Activated CD8-positive, alpha-beta memory T cell treated with anti-CD3 and anti-CD28 coated beads, Interleukin-2, amount 10 ng/mL, durations not matched to agents 7 days and 5 days (primary cell): ENCODE measurements at regions not wholly inside any gene's neighbourhood (a gene's known extent, or its start where the extent isn't known, plus 50 kb on each side); places are given as distances from the start of the nearest gene placed in this dataset.

ENCODE experiments used
- ATAC-seq: fragments of 150-1000 bp; cut with Tn5 transposase; one replicate; pipeline ENCODE4 v1.10.0; 2021; ENCODE audit warnings: moderate library complexity
- CTCF ChIA-PET: fragments of 350-600 bp; sonication (Branson Sonifier 250); formaldehyde crosslinking; loops from one replicate; lab custom pipeline; 2021; ENCODE audit warnings: antibody characterized with exemption; lab: Charles Lee
- DNase-seq: peaks from one replicate; pipeline ENCODE4 v3.0.0-alpha.2; 2020
- H3K27ac Mint-ChIP-seq: one replicate; pipeline ENCODE4 v1.8.0; 2021; ENCODE audit warnings: mild to moderate bottlenecking, mixed read lengths
- H3K27me3 Mint-ChIP-seq: one replicate; pipeline ENCODE4 v1.8.0; 2021; ENCODE audit warnings: mixed read lengths
- H3K36me3 Mint-ChIP-seq: one replicate; pipeline ENCODE4 v1.8.0; 2021; ENCODE audit warnings: mild to moderate bottlenecking, mixed read lengths
- H3K4me1 Mint-ChIP-seq: one replicate; pipeline ENCODE4 v1.8.0; 2021; ENCODE audit warnings: mixed read lengths
- H3K4me3 Mint-ChIP-seq: one replicate; pipeline ENCODE4 v1.8.0; 2021; ENCODE audit warnings: mild to moderate bottlenecking, moderate library complexity, mixed read lengths
- H3K9me3 Mint-ChIP-seq: one replicate; pipeline ENCODE4 v1.8.0; 2022; ENCODE audit warnings: low read depth, mixed read lengths

DNA sequence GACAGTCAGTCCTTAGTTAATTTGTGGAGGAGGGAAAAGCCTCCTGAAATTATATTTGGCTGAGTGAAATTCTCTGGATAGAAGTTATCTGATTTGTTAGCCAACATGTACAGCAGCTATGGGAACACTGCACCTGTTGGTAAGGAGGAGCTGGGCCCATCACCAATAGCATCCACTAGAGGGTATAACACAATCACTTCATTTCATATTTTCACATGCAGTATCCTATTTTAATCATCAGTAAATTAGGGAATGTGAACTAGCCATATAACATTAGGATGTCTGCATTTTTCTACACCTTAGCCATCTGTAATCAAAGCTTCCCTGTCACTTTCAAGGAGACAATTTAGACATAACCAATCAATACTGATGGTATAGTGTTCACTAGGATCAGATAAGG, 818.4 kb upstream of the CDH2 start:
- CTCF ChIA-PET, result no interaction called here
- H3K4me1 Mint-ChIP-seq, result no peaks in the 10 kb centered on the region
- H3K36me3 Mint-ChIP-seq, result no peaks in the 10 kb centered on the region
- H3K9me3 Mint-ChIP-seq, result peaks cover 8% of the 10 kb centered on the region
- H3K27me3 Mint-ChIP-seq, result no peaks in the 10 kb centered on the region
- DNase-seq (no peak), ATAC-seq (no peak)
- no peak overlapping the region for H3K27ac Mint-ChIP-seq
- no peak overlapping the region for H3K4me3 Mint-ChIP-seq

DNA sequence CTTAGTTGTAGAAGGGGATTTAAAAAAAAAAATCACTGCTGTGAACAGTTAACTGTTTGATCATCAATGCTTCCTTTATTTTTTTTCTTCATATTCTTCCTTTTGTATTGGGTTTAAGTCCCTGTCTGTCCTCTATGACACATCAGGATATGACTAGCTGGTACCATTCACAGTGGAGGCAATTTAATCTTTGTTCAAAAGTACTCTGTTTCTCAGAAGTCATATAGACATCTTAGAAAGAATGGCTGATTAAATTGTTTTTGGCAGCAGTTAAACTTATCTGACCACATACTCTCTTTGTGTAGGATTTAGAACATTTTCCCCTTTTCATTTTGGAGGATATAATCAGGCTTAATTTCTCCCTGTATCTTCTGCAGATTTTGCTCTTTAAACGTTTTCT, 807.8 kb upstream of the CDH2 start:
- Mint-ChIP-seq H3K4me3 (no peak overlapping the region), H3K27ac (no peak overlapping the region), H3K36me3 (no peaks in the 10 kb centered on the region), H3K4me1 (no peaks in the 10 kb centered on the region), H3K27me3 (no peaks in the 10 kb centered on the region), H3K9me3 (peaks cover 4% of the 10 kb centered on the region)
- CTCF ChIA-PET, result no interaction called here
- ATAC-seq (no peak), DNase-seq (no peak)

DNA sequence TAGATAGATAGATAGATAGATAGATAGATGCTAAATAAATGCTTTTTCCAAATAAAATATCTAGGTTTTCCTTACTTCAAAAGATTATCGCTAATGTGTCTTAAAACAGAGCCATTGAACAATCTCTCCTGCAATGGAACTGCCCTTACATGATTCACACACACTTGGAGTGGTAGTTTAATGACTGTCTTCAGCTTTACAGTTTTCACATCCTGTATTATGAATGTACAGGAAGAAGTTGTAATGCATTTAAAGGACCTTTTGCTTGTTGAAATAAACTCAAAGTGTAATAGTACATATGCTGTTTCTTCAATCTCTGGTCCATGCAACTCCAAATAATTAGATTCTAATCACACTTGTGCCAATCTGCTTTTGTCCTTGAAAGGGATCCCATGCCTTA, 797.6 kb upstream of the CDH2 start:
- H3K4me3 Mint-ChIP-seq, result no peak overlapping the region
- H3K27me3 Mint-ChIP-seq, result no peaks in the 10 kb centered on the region
- CTCF ChIA-PET, result no interaction called here
- H3K9me3 Mint-ChIP-seq, result peaks cover 30% of the 10 kb centered on the region
- H3K4me1 Mint-ChIP-seq, result no peaks in the 10 kb centered on the region
- no peak for ATAC-seq
- no peak overlapping the region for H3K27ac Mint-ChIP-seq
- DNase-seq, result no peak
- H3K36me3 Mint-ChIP-seq, result no peaks in the 10 kb centered on the region

DNA sequence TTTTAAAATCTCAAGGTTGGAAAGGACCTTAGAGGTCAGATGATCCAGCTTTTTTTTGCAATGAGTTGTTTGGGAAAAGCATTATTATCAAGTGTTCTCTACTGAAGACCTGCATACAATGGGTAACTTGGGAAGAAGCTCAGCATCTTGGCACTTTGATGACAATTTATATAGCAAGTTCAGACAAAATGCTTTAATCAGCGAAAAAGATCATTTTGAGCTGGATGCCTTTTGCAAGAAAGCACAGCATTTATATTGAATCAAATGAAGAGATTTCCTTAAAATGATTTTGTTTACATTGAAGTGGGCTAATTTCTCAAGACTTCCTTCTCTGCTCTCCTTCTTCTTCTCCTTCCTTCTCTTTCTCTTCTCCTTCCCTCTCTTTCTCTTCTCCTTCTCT, 796.4 kb upstream of the CDH2 start:
- DNase-seq, result no peak
- CTCF ChIA-PET, result no interaction called here
- Mint-ChIP-seq H3K27ac (no peak overlapping the region), H3K4me3 (no peak overlapping the region), H3K4me1 (no peaks in the 10 kb centered on the region), H3K36me3 (peaks cover under 1% of the 10 kb centered on the region), H3K9me3 (peaks cover 33% of the 10 kb centered on the region), H3K27me3 (no peaks in the 10 kb centered on the region)
- no peak for ATAC-seq

DNA sequence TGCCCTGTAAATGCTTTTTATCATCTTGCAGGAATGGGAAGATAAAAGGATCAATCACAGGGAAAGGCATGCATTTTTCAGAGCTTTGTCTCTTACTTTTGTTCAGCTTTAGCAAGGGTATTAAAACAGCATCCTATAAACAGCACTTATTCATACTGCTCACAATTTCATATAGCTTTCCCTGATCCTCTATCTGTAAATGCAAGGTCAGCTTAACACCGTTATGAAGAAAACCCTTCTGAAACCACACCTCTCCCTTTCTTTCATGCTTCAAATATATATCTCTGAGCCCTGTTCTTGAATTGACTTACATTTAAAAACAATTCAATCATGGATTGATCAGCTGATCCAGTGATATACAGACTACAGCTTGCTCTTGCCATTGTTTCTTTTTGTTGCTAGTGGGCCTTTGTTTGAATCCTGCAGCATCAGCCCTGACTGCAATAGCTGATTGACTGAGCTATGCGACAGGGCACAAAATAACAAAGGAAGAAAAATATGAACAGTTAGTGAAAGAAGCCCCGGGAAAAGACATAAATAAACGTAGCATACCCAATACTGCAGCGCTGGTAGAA, 795.5 kb upstream of the CDH2 start:
- peaks cover 32% of the 10 kb centered on the region for H3K9me3 Mint-ChIP-seq
- ATAC-seq (no peak), DNase-seq (no peak)
- CTCF ChIA-PET, result no interaction called here
- no peak overlapping the region for H3K27ac Mint-ChIP-seq
- H3K36me3 Mint-ChIP-seq, result peaks cover 1% of the 10 kb centered on the region
- no peaks in the 10 kb centered on the region for H3K4me1 Mint-ChIP-seq
- H3K4me3 Mint-ChIP-seq, result no peak overlapping the region
- no peaks in the 10 kb centered on the region for H3K27me3 Mint-ChIP-seq

DNA sequence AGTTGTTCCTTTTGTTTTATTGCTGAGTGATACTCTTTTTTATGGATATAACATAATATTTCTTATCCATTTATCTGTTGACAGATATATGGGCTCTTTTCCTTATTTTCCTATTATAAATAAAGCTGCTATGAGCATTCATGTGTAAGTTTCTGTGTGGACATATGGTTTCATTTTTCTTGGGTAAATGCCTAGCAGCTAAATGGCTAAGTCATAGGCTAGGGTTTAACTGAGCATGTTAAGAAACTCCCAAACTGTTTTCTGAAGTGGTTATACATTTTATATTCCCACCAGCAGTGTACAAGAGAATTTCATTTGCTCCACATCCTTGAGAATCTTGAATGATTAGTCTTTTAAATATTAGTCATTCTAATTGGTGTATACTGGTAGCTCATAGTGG, 786.6 kb upstream of the CDH2 start:
- CTCF ChIA-PET, result no interaction called here
- H3K27ac Mint-ChIP-seq, result no peak overlapping the region
- H3K4me3 Mint-ChIP-seq, result no peak overlapping the region
- no peaks in the 10 kb centered on the region for H3K4me1 Mint-ChIP-seq
- H3K36me3 Mint-ChIP-seq, result peaks cover 1% of the 10 kb centered on the region
- H3K27me3 Mint-ChIP-seq, result no peaks in the 10 kb centered on the region
- peaks cover 10% of the 10 kb centered on the region for H3K9me3 Mint-ChIP-seq
- no peak for ATAC-seq
- DNase-seq, result no peak

DNA sequence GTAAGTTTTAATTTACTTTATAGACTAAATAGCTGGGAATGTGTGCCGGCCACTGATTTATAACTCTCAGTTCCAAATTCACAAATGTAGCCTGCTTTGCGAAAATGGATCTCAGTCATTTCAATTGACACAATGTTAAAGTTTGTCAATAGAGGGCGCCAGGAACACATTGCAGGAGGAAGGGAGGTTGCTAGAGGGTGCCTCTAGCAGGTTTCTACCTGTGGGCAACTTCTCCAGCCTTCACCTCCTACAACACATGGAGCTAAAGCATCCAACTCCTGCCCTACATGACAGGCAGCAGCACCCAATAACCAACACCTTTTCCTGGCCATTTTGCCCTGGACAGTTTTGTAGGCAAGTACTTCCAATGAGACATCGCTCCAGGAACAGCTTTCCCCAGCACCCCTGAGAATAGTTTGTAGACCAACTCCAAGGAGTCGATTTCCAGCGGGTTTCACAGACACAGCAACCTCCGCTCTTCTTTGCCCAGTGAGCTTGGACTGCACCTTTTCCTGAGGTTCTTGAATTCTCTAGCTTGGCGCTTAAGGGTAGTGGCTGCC, 784.8 kb upstream of the CDH2 start:
- CTCF ChIA-PET, result no interaction called here
- Mint-ChIP-seq H3K27ac (no peak overlapping the region), H3K27me3 (no peaks in the 10 kb centered on the region), H3K36me3 (no peaks in the 10 kb centered on the region), H3K9me3 (peaks cover 8% of the 10 kb centered on the region), H3K4me3 (no peak overlapping the region), H3K4me1 (no peaks in the 10 kb centered on the region)
- no peak for DNase-seq
- no peak for ATAC-seq

DNA sequence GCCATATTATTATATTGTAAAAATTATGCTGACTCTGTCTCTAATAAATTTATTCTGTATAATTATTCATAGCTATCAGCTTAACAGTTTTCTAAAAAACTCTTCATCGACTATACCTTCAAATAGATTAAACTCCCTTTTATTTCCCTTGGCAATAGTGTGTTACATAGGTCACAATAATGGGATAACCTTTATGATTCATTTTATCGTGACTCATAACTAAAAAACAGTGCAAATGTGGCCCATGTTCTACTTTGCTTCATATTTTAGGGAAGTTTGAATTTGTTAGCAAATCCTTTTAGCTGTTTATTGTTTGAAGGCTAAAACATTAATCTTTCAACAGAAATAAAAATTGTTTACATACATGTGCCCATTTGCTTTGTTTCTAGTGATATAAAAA, 783.2 kb upstream of the CDH2 start:
- H3K27me3 Mint-ChIP-seq, result no peaks in the 10 kb centered on the region
- no peaks in the 10 kb centered on the region for H3K36me3 Mint-ChIP-seq
- no peaks in the 10 kb centered on the region for H3K4me1 Mint-ChIP-seq
- ATAC-seq, result no peak
- DNase-seq, result no peak
- H3K27ac Mint-ChIP-seq, result no peak overlapping the region
- H3K9me3 Mint-ChIP-seq, result peaks cover 15% of the 10 kb centered on the region
- CTCF ChIA-PET, result no interaction called here
- no peak overlapping the region for H3K4me3 Mint-ChIP-seq

DNA sequence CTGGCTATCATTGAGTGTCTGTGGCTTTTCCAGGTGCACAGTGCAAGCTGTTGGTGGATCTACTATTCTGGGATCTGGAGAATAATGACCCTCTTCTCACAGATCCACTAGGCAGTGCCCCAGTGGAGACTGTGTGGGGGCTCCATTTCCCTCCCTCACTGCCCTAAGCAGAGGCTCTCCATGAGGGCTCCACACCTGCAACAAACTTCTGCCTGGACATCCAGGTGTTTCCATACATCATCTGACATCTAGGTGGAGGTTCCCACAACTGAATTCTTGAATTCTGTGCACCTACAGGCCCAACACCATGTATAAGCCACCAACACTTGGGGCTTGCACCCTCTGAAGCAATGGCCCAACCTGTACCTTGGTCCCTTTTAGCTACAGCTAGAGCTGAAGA, 775.4 kb upstream of the CDH2 start:
- CTCF ChIA-PET, result no interaction called here
- no peaks in the 10 kb centered on the region for H3K4me1 Mint-ChIP-seq
- no peak for ATAC-seq

DNA sequence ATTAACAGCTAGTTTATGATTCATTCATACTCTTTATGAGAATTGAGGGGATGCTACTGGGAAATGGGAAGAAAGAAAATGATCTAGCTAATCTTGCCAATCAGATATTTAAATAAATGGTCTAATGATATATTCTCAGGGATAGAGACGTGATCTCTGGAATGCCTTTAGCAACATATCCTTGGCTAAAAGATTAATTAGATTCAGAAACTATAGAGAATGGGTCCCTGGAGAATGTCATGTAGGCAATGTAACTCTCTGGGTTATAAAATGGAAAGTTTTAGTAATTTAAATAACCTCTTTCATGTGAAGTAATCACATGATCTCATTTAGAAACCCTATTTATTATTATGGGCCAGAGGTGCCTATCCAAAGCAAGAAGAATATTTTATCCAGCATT, 771.0 kb upstream of the CDH2 start:
- no peaks in the 10 kb centered on the region for H3K4me1 Mint-ChIP-seq
- no peak for DNase-seq
- CTCF ChIA-PET, result no interaction called here
- H3K9me3 Mint-ChIP-seq, result peaks cover 8% of the 10 kb centered on the region
- no peaks in the 10 kb centered on the region for H3K36me3 Mint-ChIP-seq
- no peak overlapping the region for H3K27ac Mint-ChIP-seq
- H3K27me3 Mint-ChIP-seq, result no peaks in the 10 kb centered on the region
- no peak overlapping the region for H3K4me3 Mint-ChIP-seq
- ATAC-seq, result no peak

More for the DNA sequence above, 775.4 kb upstream of the CDH2 start:
- no peak for DNase-seq
- Mint-ChIP-seq H3K4me3 (no peak overlapping the region), H3K9me3 (peaks cover 15% of the 10 kb centered on the region), H3K36me3 (no peaks in the 10 kb centered on the region), H3K27ac (no peak overlapping the region), H3K27me3 (no peaks in the 10 kb centered on the region)

DNA sequence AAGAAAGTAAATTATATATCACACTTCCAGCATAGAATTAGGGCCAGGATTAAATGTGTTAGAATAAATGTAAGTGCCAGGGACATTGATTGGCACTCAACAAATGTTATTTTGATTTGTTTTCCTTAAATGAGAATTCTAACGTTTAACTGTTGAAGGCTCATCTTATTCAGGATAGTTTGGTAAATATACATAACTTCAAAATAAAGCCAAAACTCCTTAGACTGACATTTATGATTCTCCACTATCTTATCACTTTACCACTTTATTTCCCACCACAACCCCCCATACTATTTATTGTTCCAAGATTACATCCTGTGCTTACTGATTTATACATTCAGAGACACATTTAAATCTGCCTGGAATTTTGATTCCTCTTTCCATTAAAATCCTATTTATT, 769.5 kb upstream of the CDH2 start:
- no peak overlapping the region for H3K4me3 Mint-ChIP-seq
- no peak for ATAC-seq
- no peaks in the 10 kb centered on the region for H3K27me3 Mint-ChIP-seq
- H3K27ac Mint-ChIP-seq, result no peak overlapping the region
- peaks cover 5% of the 10 kb centered on the region for H3K9me3 Mint-ChIP-seq
- no peaks in the 10 kb centered on the region for H3K36me3 Mint-ChIP-seq
- DNase-seq, result no peak
- H3K4me1 Mint-ChIP-seq, result no peaks in the 10 kb centered on the region
- CTCF ChIA-PET, result no interaction called here

DNA sequence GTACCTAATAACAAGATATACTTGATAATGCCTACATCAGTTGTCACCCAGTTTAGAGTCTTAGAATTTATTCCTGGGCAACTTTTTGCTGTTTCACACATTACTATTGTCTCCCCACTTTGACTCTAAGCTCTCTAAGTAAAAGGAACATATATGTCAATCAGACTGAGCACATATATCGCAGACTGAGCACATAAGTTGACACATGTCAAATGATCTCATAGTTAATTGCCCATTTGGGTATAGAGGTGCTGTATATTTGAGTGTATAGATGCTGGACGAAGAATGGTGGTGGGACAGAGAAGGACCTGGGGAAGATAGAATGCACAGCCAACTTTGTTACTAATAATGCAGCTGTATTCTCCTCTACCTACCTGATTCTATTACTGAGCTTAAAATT, 746.0 kb upstream of the CDH2 start:
- H3K4me3 Mint-ChIP-seq, result no peak overlapping the region
- CTCF ChIA-PET, result interaction anchor here (0.7 kb wide), 1 partner anchor 9 kb away, joined by 3 read pairs; no protein-coding TSS in a partner anchor
- DNase-seq, result no peak
- H3K27me3 Mint-ChIP-seq, result no peaks in the 10 kb centered on the region
- no peak overlapping the region for H3K27ac Mint-ChIP-seq
- no peaks in the 10 kb centered on the region for H3K36me3 Mint-ChIP-seq
- H3K9me3 Mint-ChIP-seq, result peaks cover 6% of the 10 kb centered on the region
- H3K4me1 Mint-ChIP-seq, result no peaks in the 10 kb centered on the region
- no peak for ATAC-seq

DNA sequence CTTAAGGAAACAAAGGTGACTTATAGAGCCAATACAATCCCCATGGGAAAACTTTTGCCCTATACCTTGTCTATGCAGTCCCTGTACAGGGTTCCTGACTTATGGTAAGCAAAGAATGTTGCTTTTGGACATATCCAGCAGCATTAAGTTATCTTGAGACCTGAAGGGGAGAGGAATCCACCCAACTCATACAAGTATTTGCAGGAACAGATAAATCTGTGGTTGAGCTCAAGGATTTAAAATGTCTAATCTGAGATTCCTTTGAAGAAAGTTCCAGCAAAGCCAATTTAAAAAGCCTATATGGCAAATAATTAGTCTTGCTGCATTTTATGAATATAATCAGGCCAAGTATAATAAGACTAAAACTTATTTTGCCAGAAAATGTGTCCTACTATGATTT, 739.5 kb upstream of the CDH2 start:
- CTCF ChIA-PET, result no interaction called here
- Mint-ChIP-seq H3K4me1 (no peaks in the 10 kb centered on the region), H3K36me3 (no peaks in the 10 kb centered on the region), H3K4me3 (no peak overlapping the region), H3K27ac (no peak overlapping the region), H3K27me3 (no peaks in the 10 kb centered on the region), H3K9me3 (peaks cover 14% of the 10 kb centered on the region)
- ATAC-seq (no peak), DNase-seq (no peak)

DNA sequence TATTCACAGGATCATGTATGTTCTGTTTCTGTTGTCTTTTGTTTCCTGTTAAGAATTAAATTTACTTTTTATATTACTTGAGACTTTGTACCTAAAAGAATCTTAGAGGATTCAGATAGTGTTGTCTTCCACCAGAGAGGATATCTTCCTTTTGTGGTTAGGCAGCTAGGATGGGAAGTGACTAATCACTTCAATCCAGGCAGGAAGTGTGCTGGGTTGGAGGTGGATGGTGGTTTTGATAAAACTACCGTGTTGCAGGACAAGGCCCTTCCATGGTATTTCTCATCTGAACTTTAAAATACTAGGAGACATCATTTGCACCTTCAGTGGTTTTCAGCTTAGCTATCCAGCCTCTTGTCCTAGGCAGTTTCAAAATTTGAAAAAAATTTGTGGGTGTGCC, 728.6 kb upstream of the CDH2 start:
- peaks cover 13% of the 10 kb centered on the region for H3K9me3 Mint-ChIP-seq
- no peak for ATAC-seq

More for the DNA sequence above, 728.6 kb upstream of the CDH2 start:
- H3K4me1 Mint-ChIP-seq, result no peaks in the 10 kb centered on the region
- H3K4me3 Mint-ChIP-seq, result no peak overlapping the region
- H3K27ac Mint-ChIP-seq, result no peak overlapping the region
- no peaks in the 10 kb centered on the region for H3K36me3 Mint-ChIP-seq
- DNase-seq, result no peak
- CTCF ChIA-PET, result no interaction called here
- no peaks in the 10 kb centered on the region for H3K27me3 Mint-ChIP-seq
